GM21360 (cell line): ENCODE measurements at regions not wholly inside any gene's neighbourhood (a gene's known extent, or its start where the extent isn't known, plus 50 kb on each side); places are given as distances from the start of the nearest gene placed in this dataset.

ENCODE experiments used
- ATAC-seq: cut with Tn5 transposase; IDR thresholded peaks from one replicate; pipeline ENCODE4 v1.9.1; 2021; ENCODE audit warnings: mild to moderate bottlenecking, moderate library complexity; ENCODE audit not compliant: unreplicated experiment

- ATAC-seq = no peak
These were observed 213.6 kb upstream of the FSCB start for GRCh38 chr14:44720707-44721106.

GRCh38 chr14:44712024-44712815, 205.1 kb upstream of the FSCB start:
- no peak for ATAC-seq

GRCh38 chr14:44701563-44702263, 194.6 kb upstream of the FSCB start:
- ATAC-seq = no peak

GRCh38 chr14:44700694-44701093, 193.6 kb upstream of the FSCB start:
- no peak for ATAC-seq

- no peak for ATAC-seq
These were observed 193.1 kb upstream of the FSCB start for GRCh38 chr14:44700184-44700583.

GRCh38 chr14:44699391-44699790, 192.3 kb upstream of the FSCB start:
- no peak for ATAC-seq

- no peak for ATAC-seq
These were observed 162.4 kb upstream of the FSCB start for GRCh38 chr14:44669496-44669895.

GRCh38 chr14:44663136-44663535, 156.1 kb upstream of the FSCB start:
- no peak for ATAC-seq

GRCh38 chr14:44662250-44662891, 155.3 kb upstream of the FSCB start:
- ATAC-seq = no peak

GRCh38 chr14:44658389-44658696, 151.3 kb upstream of the FSCB start:
- ATAC-seq = no peak

GRCh38 chr14:44657696-44658388, 150.8 kb upstream of the FSCB start:
- ATAC-seq = no peak

- ATAC-seq = no peak
These were observed 150.1 kb upstream of the FSCB start for GRCh38 chr14:44657203-44657602.

GRCh38 chr14:44654591-44654990, 147.5 kb upstream of the FSCB start:
- ATAC-seq = no peak

GRCh38 chr14:44653641-44654040, 146.6 kb upstream of the FSCB start:
- no peak for ATAC-seq

- no peak for ATAC-seq
These were observed 145.6 kb upstream of the FSCB start for GRCh38 chr14:44652640-44653039.

- ATAC-seq = no peak
These were observed 142.0 kb upstream of the FSCB start for GRCh38 chr14:44649061-44649460.

- ATAC-seq = no peak
These were observed 133.3 kb upstream of the FSCB start for GRCh38 chr14:44640416-44640815.

GRCh38 chr14:44639781-44640385, 132.8 kb upstream of the FSCB start:
- ATAC-seq = no peak

- no peak for ATAC-seq
These were observed 127.6 kb upstream of the FSCB start for GRCh38 chr14:44634692-44635091.

GRCh38 chr14:44626423-44626822, 119.3 kb upstream of the FSCB start:
- no peak for ATAC-seq

GRCh38 chr14:44625098-44625497, 118.0 kb upstream of the FSCB start:
- no peak for ATAC-seq
